ENCODE measurements at regions not wholly inside any gene's neighbourhood (a gene's known extent, or its start where the extent isn't known, plus 50 kb on each side); places are given as distances from the start of the nearest gene placed in this dataset.

DNA sequence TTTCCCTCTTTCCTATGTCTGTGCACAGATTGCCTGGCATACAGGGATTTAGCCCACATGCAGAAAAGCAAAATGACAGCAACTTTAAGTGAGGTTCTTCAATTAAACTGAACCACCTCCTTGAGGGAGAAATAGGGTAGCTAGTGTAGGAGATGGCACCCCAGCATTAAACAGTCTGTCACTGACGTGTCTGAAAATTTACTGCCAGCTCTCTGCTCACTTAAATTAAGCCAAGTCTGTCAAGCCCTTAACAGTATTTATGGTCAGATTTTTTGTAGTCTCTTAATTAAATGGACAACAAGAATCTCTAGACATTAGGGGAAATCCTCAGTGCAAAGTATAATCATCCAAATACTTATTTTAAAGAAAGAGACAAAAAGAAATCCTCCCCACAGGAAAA is 696.5 kb upstream of the PTBP2 start:
- DNase-seq: no peak

DNA sequence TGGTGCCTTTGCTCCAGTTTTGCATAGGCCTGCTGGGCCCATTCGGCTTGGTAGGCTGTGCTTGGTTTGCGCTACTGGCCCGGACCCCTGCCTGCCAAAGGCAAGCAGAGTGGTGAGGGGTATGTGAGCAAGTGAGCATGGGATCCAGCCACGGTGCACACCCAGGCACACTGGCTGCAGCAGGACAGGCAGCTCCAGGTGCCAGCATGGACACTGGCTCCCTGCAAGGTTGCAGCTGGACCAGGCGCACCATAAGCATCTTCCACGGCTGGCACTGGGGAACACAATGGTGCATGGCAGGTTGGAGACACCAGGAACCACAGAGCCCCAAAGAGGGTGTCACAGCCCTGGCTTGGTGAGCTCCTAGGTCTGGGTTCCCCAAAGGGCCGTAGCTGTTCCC is 693.5 kb upstream of the PTBP2 start:
- no peak for DNase-seq

DNA sequence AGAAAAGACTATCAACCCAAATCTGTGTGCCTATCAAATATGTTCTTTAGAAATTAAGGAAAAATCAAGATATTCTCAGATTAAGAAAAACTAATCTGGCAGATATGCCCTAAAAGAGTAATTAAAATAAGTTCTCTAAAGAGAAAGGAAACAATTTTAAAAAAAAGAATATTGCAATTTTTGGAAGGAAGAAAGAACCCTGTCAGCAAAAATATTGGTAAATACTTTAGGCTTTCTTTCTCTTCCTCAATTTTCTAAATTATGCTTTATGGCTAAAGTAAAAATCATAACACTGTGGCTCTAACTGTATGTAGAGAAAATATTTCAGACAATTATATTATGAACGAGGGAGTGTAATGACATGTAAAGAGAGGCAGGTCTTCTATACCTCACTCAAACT is 691.3 kb upstream of the PTBP2 start:
- DNase-seq: no peak

DNA sequence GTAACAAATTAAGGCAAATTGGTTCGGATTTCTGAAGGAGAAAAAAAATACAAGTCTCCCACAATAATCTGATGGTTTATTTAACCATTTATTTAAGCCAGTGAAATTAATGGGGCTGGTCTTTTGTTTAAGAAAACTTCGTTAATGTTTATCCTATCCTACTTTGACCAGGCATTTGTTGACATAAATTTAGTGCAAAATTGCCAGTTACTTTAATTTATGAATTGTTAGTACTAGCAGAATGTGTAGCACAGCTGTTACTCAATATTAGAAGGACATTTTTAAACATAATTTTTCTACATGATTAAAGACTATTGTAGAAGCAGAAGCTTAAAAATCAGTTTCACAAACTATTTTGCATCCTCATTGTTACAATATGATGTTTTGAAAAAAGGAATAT is 687.6 kb upstream of the PTBP2 start:
- DNase-seq: no peak

DNA sequence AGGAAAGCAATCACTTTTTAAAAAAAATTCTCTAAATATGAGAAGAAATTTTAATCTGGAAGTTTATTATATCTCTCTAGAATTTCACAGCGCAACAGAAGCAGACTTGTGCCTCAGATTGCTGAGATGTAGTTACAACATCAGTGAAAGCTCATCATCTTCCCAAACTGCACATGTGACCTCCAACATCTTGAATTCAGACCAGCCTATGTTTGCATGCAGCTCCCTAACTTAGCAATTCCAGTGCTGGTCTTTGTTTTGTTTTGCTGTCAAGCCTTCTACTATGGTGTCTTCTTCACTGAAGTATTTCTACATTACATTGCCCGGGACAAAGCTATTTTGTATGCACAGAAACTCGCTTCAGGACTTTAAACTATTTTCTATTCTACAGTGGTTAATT is 684.8 kb upstream of the PTBP2 start:
- no peak for DNase-seq

DNA sequence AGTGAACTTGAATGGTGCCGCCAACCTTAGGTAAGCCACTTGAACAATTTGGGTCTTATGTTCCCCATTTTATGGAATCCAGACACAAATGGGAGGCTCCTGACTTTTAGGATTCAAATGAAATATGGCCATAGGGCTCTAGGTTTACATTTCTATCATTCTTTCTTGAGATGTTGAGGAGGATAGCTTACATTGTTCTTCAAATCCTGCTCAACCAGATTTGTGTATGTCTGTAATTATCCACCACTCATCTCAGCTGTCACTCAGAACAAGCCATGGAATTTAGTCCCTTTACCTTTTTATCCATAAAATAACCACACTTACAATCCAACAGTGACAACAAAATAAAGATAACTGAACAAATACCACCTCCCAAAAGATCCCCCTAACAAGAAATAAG is 682.9 kb upstream of the PTBP2 start:
- DNase-seq: no peak

DNA sequence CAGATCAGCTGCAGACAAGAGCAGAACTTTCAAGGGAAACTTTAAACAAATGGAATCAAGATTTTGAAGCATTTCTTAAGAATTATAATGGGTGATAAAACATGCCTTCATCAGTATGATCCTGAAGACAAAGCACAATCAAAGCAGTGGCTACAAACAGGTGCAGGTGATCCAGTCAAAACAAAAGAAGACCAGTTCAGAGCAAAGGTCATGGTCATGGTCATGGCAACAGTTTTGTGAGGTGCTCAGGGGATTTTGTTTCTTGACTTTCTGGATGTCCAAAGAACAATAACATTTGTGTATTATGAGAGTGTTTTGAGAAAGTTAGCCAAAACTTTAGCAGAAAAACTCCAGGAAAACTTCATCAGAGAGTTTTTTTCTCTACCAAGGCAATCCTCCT is 681.7 kb upstream of the PTBP2 start:
- DNase-seq: no peak

DNA sequence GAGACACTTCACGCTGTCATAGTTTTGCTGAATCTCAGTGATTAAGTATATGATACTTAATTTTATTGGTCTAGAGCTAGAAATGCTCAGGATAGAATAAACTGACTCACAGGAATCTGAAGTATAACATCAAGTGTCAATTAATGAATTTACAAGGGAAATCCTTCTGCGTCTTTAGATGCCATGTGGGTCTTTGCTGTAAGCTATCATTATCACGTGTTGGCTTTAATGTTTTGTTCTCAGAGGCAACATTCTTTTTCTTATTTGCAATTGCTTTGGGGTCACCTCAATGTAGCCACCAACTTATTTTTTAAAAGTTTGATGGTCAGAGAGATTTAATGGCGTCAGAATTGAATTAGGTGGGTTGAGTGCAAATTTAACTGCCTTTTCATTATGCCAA is 680.1 kb upstream of the PTBP2 start:
- DNase-seq: no peak

DNA sequence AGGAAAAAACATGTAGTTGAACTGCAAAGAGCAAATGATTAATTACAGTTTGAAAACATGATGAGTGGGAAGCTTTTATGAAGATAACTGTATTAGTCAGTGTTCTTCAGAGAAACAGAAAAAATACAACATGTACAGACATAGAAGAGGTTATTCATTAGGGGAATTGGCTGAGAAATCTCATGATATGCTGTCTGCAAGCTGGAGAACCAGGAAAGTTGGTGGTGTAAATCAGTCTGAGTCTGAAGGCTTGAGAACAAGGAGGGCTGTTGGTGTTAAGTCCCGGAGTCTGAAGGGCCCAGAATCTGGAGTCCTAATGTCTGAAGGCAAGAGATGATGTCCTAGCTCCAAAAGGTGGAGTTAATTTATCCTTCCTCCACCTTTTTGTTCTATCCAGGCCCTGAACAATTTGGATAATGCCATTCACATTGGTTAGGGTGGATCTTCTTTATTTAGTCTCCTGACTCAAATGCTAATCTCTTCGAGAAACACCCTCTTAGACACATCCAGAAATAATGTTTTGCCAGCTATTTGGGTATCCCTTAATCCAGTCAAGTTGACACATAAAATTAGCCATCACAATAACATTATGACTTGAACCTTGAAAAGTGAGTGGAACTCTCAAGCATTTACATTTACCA is 672.9 kb upstream of the PTBP2 start:
- no peak for DNase-seq

DNA sequence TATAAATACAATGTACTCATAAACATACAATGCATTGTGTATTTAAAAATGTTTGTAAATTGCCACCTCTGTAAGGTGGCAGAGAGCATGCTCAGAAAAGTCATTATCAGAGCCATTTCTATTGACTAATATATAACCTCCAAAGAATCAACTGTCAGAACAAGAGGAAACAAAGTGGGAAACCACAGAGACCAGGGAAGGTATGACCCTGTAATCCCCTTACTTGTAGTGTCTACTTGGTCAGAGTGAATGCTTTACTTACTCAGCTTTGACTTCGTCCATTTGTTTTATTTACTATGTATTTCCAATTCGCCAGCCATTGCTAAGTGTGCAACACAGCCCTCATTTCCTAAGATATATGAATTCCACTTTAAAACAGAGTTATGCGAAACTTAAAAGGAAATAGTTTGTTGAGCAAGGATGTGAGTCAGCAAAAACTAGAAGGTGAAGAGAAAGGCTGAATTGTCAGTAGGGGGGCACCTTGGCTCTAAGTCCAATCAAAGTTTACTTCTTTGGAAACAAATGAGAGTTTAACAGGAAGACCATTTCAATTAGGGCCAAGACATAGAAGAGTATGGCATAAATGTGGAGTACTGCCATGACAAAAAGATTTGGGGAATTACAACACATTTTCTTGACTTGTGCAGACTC is 671.7 kb upstream of the PTBP2 start:
- no peak for DNase-seq

DNA sequence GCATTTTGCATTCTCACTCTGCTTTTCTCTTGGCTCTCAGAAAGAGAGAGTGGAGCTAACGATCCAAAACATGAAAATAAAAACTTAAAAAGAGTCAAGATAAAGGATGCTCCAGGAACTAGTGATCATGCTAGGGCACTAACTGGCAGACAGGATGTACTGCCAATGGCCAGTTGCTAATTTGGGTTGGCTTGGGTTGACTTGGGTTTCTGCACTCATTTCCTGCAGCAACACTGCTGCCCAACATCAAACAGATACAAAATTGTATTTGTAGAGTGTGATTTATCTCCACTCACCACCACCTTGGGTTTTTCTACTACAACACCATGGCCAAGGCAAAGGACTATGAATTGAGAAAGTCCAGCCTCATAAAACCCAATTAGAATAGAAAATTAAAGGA is 662.3 kb upstream of the PTBP2 start:
- no peak for DNase-seq

DNA sequence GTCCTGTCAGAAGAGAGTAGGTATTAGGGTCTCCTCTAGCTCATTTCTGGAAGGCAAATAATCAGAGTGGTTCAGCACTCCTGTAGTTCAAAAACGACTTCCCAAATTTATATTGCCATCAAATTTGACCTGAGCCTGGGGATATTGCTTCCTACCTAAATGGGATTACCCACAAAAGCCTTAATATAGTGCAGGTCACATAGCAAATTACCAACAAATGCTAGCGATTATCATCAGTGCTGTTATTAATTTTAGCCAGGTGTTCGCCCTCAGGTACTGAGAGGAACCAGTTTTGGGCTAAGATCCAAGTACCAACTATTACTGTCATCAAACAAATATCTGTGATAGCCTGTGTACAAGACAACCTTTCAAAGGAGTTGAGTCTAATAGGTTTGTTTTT is 661.8 kb upstream of the PTBP2 start:
- DNase-seq: no peak

DNA sequence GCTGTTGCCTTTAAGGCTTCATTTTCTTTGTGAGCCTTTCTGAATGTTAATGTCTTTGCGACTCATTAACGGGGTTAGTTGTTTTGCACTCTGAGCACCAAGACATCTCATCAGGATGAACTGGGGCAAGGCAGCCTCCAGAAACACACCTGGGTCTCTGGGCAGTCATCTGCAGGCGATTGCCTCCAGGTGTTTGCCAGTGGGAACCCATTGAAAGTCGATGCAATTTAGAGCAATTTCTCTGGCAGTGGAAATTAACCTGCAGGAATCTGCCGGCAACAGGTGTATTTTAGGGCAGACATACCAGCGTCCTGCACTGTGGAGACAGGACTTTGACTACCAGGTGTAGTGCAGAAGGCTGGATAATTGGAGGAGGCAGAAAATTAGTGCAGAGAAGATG is 661.0 kb upstream of the PTBP2 start:
- DNase-seq: no peak

DNA sequence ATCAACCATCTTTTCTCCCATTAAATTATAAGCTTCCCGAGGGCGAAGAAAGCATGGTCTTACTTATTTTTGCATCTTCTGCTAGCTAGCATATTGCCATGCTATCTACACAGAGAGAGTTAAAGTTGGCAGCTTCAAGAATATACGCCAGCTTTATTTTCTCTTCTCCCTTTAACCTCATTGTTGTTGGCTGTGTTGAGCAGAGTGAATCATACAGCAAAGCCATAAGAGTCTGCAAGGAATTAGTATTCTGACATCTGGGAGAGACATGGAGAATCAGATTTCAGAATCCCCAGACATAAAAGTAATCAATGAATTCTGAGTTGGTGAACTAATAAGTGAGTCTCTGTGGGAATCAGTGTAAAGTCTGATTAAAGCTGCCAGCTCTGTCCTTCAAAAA is 649.6 kb upstream of the PTBP2 start:
- DNase-seq: no peak

DNA sequence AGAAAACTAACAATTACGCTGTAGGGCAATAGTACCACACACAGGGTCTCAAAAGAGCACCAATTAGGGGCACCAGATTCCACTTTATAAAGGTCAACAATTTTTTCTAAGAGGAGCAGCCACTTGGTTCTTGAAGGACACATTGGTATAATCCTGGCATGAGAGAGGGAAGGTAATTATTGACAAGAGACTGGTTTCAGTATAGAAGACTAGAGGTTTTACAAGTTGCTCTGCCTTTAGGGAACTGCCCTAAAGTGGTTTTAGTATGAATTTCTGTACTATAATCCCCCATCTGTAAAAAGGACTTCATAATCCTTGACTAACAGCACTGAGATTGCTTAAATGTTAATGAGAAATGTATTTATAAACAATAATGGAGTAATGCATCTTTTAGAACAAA is 648.5 kb upstream of the PTBP2 start:
- DNase-seq: no peak

DNA sequence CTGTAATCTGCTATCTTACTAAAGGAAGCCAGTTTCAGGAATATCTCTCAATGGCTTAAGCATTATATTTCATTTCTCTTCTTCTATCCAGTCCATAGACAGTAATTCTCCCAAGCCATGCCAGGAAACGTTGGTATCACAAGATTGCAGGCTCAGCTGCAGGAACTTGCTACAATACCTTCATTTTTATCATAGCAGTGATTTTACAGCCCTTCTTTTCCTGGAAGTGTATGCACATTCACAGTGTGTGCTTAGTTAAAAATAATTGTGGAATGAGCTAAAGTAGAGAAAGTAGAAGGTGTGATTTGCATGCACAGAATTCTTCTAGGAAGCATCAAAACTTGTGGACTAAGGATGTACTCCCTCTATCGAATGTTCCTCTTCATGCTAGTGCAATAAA is 647.2 kb upstream of the PTBP2 start:
- DNase-seq: no peak

DNA sequence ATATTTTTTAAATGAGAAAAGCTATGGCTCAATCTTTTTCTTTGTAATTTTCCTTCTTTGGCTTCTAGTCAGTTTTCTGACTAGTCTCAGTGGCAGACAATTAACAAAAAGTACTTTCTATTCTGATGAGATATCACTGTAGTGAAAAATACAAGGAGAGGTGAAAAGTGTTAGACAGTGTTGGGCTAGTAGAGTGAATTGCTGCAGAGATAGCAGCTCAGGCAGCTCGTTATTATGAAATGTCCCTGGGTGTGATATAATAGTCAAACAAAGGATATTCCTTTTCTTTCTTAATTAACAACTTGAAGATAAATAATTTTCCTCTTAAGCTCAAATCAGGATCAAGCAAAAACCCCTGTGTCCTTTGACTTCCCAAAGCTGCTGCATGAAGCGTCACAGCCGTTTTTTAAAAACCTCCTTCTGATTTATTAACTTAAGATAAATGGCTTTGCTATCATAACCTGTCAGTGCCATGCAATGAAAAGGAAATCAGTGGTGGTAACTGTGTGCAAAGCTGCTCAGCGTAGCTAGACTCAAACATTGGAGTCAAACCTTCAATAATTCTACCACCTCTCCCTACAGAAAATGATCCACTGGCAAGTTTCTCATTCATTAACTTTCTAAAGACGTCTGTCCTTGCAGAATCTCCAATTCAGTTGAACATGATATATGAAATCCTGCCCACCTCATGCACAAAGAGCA is 646.6 kb upstream of the PTBP2 start:
- no peak for DNase-seq

DNA sequence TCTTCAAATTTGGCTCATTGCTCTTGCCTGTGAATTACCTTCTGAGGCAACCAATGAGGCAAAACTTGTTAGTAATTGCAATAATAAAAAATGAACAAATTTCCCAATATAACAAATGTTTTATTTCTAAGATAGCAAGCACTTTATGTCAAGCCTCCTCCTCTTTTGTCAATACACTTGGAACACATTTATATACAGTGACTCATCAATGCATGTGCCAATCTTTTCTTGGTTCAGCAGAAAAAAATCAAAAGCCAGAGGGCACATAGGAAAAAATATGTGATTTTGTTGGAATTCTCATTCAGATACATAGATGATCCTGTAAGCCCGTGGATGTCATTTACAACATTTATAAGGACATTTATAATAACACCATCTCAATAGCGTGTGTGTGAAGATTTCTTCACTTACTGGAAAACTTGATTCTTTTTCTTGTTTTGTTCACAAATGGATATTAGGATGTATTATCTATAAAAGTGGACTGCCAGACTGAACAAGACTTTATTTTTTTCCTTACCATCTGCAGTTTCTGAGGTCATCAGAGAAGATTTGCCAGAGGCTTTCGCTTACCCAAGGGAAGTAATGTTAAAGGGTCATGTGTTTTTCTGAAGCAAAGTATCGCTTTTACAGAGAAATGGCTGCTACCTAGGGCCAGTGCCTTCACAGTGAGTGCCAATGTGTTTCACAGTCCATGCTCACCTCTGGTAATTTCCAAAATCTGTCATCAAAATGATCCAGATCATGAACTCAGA is 645.7 kb upstream of the PTBP2 start:
- DNase-seq: no peak

DNA sequence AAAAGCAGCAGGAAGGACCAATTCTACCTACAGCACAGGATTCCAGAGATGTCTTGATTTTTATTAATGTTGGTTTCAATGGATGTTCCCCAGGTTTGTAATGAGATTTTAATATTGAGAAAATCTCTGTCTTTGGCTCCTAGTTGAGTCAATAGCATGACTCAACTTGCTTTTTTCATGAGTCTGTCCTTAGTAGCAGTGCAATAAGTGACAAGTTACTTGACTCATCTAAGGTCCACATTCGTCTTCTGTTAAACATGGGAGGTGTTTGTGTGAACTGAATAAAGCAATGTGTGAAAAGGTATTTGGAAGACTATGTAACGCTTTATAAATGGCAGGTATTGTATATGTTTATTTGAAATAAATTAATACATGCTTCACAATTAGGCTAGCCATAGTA is 645.0 kb upstream of the PTBP2 start:
- DNase-seq: no peak

DNA sequence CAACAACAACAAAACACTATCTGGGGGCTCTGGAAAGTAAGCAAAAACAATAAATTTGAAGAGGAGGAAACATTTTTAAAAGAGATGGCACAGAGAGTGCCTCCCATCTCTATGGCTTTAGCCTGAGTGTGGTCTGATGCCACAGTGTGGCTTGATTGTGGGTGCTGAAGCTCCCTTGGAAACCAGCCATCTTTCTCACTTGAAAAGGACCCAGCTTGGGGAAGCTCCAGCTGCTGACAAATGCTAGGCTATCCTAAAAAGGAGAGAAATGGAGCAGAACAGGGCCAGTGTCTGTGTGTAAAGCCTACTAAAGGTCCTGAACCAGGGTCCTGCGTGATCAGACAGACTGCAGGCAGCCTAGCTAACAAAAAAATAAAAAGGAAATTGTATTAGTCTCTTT is 642.0 kb upstream of the PTBP2 start:
- no peak for DNase-seq

DNA sequence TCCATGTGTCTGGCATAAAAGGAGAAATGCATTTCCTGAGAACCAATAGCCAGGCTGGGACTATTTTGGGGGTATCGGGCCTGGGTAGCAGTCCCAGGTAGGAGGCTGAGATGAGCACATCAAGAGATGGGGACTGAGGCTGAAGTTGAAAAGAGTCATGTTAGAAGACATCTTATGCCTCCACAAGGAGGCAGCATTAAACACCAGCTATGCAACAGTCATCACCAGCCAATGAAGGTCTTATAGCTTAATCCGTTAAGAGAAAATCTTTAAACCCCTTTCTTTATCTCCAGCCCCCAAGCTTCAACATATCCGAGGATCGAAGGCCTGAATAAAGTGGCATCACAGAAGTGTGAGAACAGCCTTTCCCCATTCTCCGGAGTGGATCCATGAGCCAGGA is 640.7 kb upstream of the PTBP2 start:
- DNase-seq: no peak

DNA sequence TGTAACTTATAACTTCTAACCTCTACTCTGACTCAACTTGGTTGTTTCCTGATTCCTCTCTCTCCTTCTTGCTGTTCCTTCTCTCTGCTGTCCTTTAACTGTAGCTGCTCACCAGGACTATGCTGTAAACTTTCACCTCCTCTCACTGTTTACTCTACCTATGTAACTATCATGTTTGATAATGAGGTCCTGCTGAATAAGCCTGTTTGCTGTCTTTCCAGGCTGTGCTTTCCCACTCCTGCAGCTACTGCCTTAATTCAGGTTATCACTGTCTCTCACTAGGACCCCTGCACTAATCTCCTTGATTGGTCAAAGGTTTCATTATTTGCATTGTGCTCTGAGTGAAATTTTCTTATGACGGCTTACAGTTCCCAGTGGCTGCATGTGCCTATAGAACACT is 633.9 kb upstream of the PTBP2 start:
- DNase-seq: no peak

DNA sequence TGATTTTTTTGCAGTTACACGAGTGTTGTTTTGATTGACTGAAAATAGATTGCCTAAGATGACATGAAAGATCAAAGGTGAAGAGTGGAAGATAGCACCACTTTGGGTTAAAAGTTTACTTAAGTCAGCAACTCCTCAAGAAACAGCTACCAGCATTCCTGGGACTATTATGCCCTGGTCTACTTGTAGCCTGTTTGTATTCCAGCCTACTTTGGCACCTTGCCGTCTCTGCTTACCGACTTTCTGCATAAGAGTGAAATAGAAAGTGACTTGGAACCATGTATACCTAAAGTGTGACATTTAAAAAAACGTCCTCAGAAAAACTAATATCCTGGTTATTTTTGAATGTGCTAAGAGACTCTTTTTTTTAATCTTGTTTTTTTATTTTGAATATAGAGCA is 631.5 kb upstream of the PTBP2 start:
- no peak for DNase-seq

Data from suppressor macrophage treated with lipopolysaccharide for 4 hours (primary cell).